ENCODE measurements at regions not wholly inside any gene's neighbourhood (a gene's known extent, or its start where the extent isn't known, plus 50 kb on each side); places are given as distances from the start of the nearest gene placed in this dataset.

- no peak for DNase-seq (ENCODE audit: low read depth, low spot score)
Measured at GRCh38 chr12:18967814-18968213, 161.7 kb upstream of the PLEKHA5 start.

GRCh38 chr12:18969512-18969911 is 160.0 kb upstream of the PLEKHA5 start:
- DNase-seq (ENCODE audit: low read depth, low spot score) = no peak

GRCh38 chr12:18970603-18971002 is 158.9 kb upstream of the PLEKHA5 start:
- DNase-seq (ENCODE audit: low read depth, low spot score) = no peak

GRCh38 chr12:18971932-18972331 is 157.6 kb upstream of the PLEKHA5 start:
- DNase-seq (ENCODE audit: low read depth, low spot score) = no peak

GRCh38 chr12:18975933-18976332 is 153.6 kb upstream of the PLEKHA5 start:
- DNase-seq (ENCODE audit: low read depth, low spot score) = no peak

GRCh38 chr12:18979401-18980126 is 150.0 kb upstream of the PLEKHA5 start:
- no peak for DNase-seq (ENCODE audit: low read depth, low spot score)

GRCh38 chr12:18981732-18982131 is 147.8 kb upstream of the PLEKHA5 start:
- no peak for DNase-seq (ENCODE audit: low read depth, low spot score)

GRCh38 chr12:18982226-18982949 is 147.1 kb upstream of the PLEKHA5 start:
- DNase-seq (ENCODE audit: low read depth, low spot score) = no peak

GRCh38 chr12:18983854-18984253 is 145.7 kb upstream of the PLEKHA5 start:
- DNase-seq (ENCODE audit: low read depth, low spot score) = no peak

- DNase-seq (ENCODE audit: low read depth, low spot score) = no peak
Measured at GRCh38 chr12:18990856-18991255, 138.7 kb upstream of the PLEKHA5 start.

- DNase-seq (ENCODE audit: low read depth, low spot score) = no peak
Measured at GRCh38 chr12:18992336-18992735, 137.2 kb upstream of the PLEKHA5 start.

- DNase-seq (ENCODE audit: low read depth, low spot score) = no peak
Measured at GRCh38 chr12:18998343-18999261, 130.9 kb upstream of the PLEKHA5 start.

GRCh38 chr12:19000836-19001235 is 128.7 kb upstream of the PLEKHA5 start:
- DNase-seq (ENCODE audit: low read depth, low spot score) = no peak

- DNase-seq (ENCODE audit: low read depth, low spot score) = no peak
Measured at GRCh38 chr12:19002216-19002615, 127.3 kb upstream of the PLEKHA5 start.

- DNase-seq (ENCODE audit: low read depth, low spot score) = no peak
Measured at GRCh38 chr12:19003141-19003540, 126.4 kb upstream of the PLEKHA5 start.

GRCh38 chr12:19003987-19004619 is 125.4 kb upstream of the PLEKHA5 start:
- DNase-seq (ENCODE audit: low read depth, low spot score) = no peak

GRCh38 chr12:19005257-19005801 is 124.2 kb upstream of the PLEKHA5 start:
- no peak for DNase-seq (ENCODE audit: low read depth, low spot score)

GRCh38 chr12:19006626-19007137 is 122.9 kb upstream of the PLEKHA5 start:
- no peak for DNase-seq (ENCODE audit: low read depth, low spot score)

GRCh38 chr12:19008102-19008501 is 121.4 kb upstream of the PLEKHA5 start:
- no peak for DNase-seq (ENCODE audit: low read depth, low spot score)

- no peak for DNase-seq (ENCODE audit: low read depth, low spot score)
Measured at GRCh38 chr12:19010087-19010486, 119.4 kb upstream of the PLEKHA5 start.

GRCh38 chr12:19010726-19011125 is 118.8 kb upstream of the PLEKHA5 start:
- DNase-seq (ENCODE audit: low read depth, low spot score) = no peak

Data from brain pericyte (primary cell).